Endodermal cell (in vitro differentiated cells): ENCODE measurements at regions not wholly inside any gene's neighbourhood (a gene's known extent, or its start where the extent isn't known, plus 50 kb on each side); places are given as distances from the start of the nearest gene placed in this dataset.

Experiments
- DNase-seq: peaks from one replicate; pipeline ENCODE4 v3.0.0-alpha.2; 2017
- H3K27ac ChIP-seq: 2 replicates; pipeline ENCODE4 v1.5.1; 2013; ENCODE audit warnings: mild to moderate bottlenecking, low read depth, low read length, moderate library complexity
- H3K27me3 ChIP-seq: 2 replicates; pipeline ENCODE4 v1.6.1; 2013; ENCODE audit warnings: mild to moderate bottlenecking, low read length, moderate library complexity; ENCODE audit not compliant: insufficient read depth, control insufficient read depth, poor library complexity, severe bottlenecking
- H3K36me3 ChIP-seq: 2 replicates; pipeline ENCODE4 v1.7.0; 2013; ENCODE audit warnings: mild to moderate bottlenecking, low read length, moderate library complexity; ENCODE audit not compliant: control insufficient read depth, insufficient read depth
- H3K4me1 ChIP-seq: one replicate; pipeline ENCODE4 v1.7.0; 2013; ENCODE audit warnings: low read length; ENCODE audit not compliant: control insufficient read depth, insufficient read depth
- H3K4me3 ChIP-seq: 2 replicates; pipeline ENCODE4 v1.5.1; 2013; ENCODE audit warnings: mild to moderate bottlenecking, low read length, moderate library complexity
- H3K9ac ChIP-seq: 2 replicates; pipeline ENCODE4 v1.6.1; 2013; ENCODE audit warnings: mild to moderate bottlenecking, low read length, moderate library complexity; ENCODE audit not compliant: poor library complexity, severe bottlenecking; ENCODE audit errors: extremely low read depth
- H3K9me3 ChIP-seq: 2 replicates; pipeline ENCODE4 v1.6.1; 2013; ENCODE audit warnings: mild to moderate bottlenecking, low read length, moderate library complexity; ENCODE audit not compliant: control insufficient read depth
- H3K27ac Mint-ChIP-seq: 2 replicates; pipeline ENCODE4 v1.8.0; 2020; ENCODE audit warnings: mixed read lengths
- H3K27me3 Mint-ChIP-seq: 2 replicates; pipeline ENCODE4 v1.8.0; 2021; ENCODE audit warnings: mild to moderate bottlenecking, mixed read lengths; ENCODE audit not compliant: insufficient read depth
- H3K36me3 Mint-ChIP-seq: 2 replicates; pipeline ENCODE4 v1.8.0; 2020; ENCODE audit warnings: low read depth, mixed read lengths
- H3K4me1 Mint-ChIP-seq: 2 replicates; pipeline ENCODE4 v1.8.0; 2020; ENCODE audit warnings: mixed read lengths
- H3K4me3 Mint-ChIP-seq: 2 replicates; pipeline ENCODE4 v1.8.0; 2020; ENCODE audit warnings: mild to moderate bottlenecking, moderate library complexity, mixed read lengths
- H3K9me3 Mint-ChIP-seq: 2 replicates; pipeline ENCODE4 v1.8.0; 2020; ENCODE audit warnings: mild to moderate bottlenecking, mixed read lengths
- CTCF ChIP-seq: fragments of 200-600 bp; sonication (generic); conservative IDR thresholded peaks from 2 replicates; pipeline ENCODE4 v1.5.0; 2021; ENCODE audit warnings: antibody characterized with exemption, mild to moderate bottlenecking
- WGBS, 2 experiments: methylation state at CpG; one replicate each; pipeline versions ENCODE4 v1.1.5 to v1.1.7; 2013; ENCODE audit warnings: missing lambda C conversion rate in 2 of 2, mixed read lengths in 1 of 2; ENCODE audit not compliant: insufficient coverage in 1 of 2, insufficient read length in 1 of 2; 5-methylcytosine and 5-hydroxymethylcytosine counted together

GRCh38 chr13:73922493-73923393 lies 211.5 kb downstream of the KLF12 start:
- no peaks in the 10 kb centered on the region for H3K27me3 Mint-ChIP-seq
- no peak for TF ChIP-seq CTCF
- Histone ChIP-seq H3K36me3 (no peaks in the 10 kb centered on the region), H3K9me3 (no peaks in the 10 kb centered on the region), H3K4me3 (no peak overlapping the region), H3K4me1 (peaks cover 3% of the 10 kb centered on the region), H3K27ac (no peak overlapping the region), H3K27me3 (no peaks in the 10 kb centered on the region), H3K9ac (no peak overlapping the region)
- peaks cover 14% of the 10 kb centered on the region for H3K4me1 Mint-ChIP-seq
- 93% methylated on average over 2 of the region's 2 CpGs; no CpG with 5 or more reads in 1 of the 2 experiments for WGBS, 2 experiments
- H3K36me3 Mint-ChIP-seq, result no peaks in the 10 kb centered on the region
- no peak overlapping the region for H3K27ac Mint-ChIP-seq
- no peak for DNase-seq
- no peak overlapping the region for H3K4me3 Mint-ChIP-seq
- no peaks in the 10 kb centered on the region for H3K9me3 Mint-ChIP-seq

GRCh38 chr13:73918691-73919090 lies 215.5 kb downstream of the KLF12 start:
- peaks cover 3% of the 10 kb centered on the region for H3K4me1 ChIP-seq
- Mint-ChIP-seq H3K27me3 (no peaks in the 10 kb centered on the region), H3K27ac (no peak overlapping the region), H3K36me3 (no peaks in the 10 kb centered on the region), H3K4me3 (no peak overlapping the region), H3K4me1 (peaks cover 22% of the 10 kb centered on the region), H3K9me3 (no peaks in the 10 kb centered on the region)
- no peak overlapping the region for H3K4me3 ChIP-seq
- TF ChIP-seq CTCF, result no peak
- DNase-seq, result no peak
- H3K36me3 ChIP-seq, result no peaks in the 10 kb centered on the region
- 75% methylated on average over 2 to 3 of the region's 3 CpGs for WGBS, 2 experiments
- no peak overlapping the region for H3K9ac ChIP-seq
- no peak overlapping the region for H3K27ac ChIP-seq
- H3K27me3 ChIP-seq, result no peaks in the 10 kb centered on the region
- no peaks in the 10 kb centered on the region for H3K9me3 ChIP-seq

- no peaks in the 10 kb centered on the region for H3K36me3 Mint-ChIP-seq
Observed at GRCh38 chr13:73913751-73914518, 220.3 kb downstream of the KLF12 start.

More at GRCh38 chr13:73913751-73914518, 220.3 kb downstream of the KLF12 start:
- Histone ChIP-seq H3K36me3 (no peaks in the 10 kb centered on the region), H3K4me3 (no peak overlapping the region), H3K27me3 (no peaks in the 10 kb centered on the region), H3K4me1 (no peaks in the 10 kb centered on the region), H3K9ac (no peak overlapping the region), H3K9me3 (no peaks in the 10 kb centered on the region), H3K27ac (no peak overlapping the region)
- 80% methylated on average over 1 to 4 of the region's 4 CpGs for WGBS, 2 experiments
- H3K4me1 Mint-ChIP-seq, result peaks cover 25% of the 10 kb centered on the region
- no peak overlapping the region for H3K4me3 Mint-ChIP-seq
- H3K27me3 Mint-ChIP-seq, result no peaks in the 10 kb centered on the region
- DNase-seq, result no peak
- no peak for TF ChIP-seq CTCF
- no peak overlapping the region for H3K27ac Mint-ChIP-seq
- H3K9me3 Mint-ChIP-seq, result no peaks in the 10 kb centered on the region
